Stomach (tissue), 4 donors: ENCODE measurements at regions not wholly inside any gene's neighbourhood (a gene's known extent, or its start where the extent isn't known, plus 50 kb on each side); places are given as distances from the start of the nearest gene placed in this dataset.

Experiments
- EP300 ChIP-seq: sonication (generic); formaldehyde crosslinking; IDR thresholded peaks from one replicate; pipeline ENCODE4 v1.6.1; 2017; ENCODE audit warnings: antibody characterized with exemption
- POLR2A ChIP-seq, 4 donors: fragments of 450-650 bp; IDR thresholded peaks; one replicate each; pipeline ENCODE4 v1.6.1; 2016; ENCODE audit warnings: antibody characterized with exemption in 4 of 4, control low read depth in 2 of 4, mild to moderate bottlenecking in 1 of 4, moderate library complexity in 1 of 4
- POLR2AphosphoS5 ChIP-seq, 3 donors: sonication (generic); formaldehyde crosslinking; IDR thresholded peaks; one replicate each; pipeline ENCODE4 v1.6.1; 2016; ENCODE audit warnings: antibody characterized with exemption in 3 of 3
- TF ChIP-seq, protein P1 (sequence below), 7 experiments: fragments of 450-650 bp in 4 of 7; fragments of 200-600 bp in 3 of 7; sonication (generic) in 3 of 7; IDR thresholded peaks; one replicate each; pipeline ENCODE4 v1.5.1; 2016 to 2019; ENCODE audit warnings: antibody characterized with exemption in 7 of 7, control low read depth in 2 of 7, mild to moderate bottlenecking in 1 of 7

- TF ChIP-seq, protein P1, sequence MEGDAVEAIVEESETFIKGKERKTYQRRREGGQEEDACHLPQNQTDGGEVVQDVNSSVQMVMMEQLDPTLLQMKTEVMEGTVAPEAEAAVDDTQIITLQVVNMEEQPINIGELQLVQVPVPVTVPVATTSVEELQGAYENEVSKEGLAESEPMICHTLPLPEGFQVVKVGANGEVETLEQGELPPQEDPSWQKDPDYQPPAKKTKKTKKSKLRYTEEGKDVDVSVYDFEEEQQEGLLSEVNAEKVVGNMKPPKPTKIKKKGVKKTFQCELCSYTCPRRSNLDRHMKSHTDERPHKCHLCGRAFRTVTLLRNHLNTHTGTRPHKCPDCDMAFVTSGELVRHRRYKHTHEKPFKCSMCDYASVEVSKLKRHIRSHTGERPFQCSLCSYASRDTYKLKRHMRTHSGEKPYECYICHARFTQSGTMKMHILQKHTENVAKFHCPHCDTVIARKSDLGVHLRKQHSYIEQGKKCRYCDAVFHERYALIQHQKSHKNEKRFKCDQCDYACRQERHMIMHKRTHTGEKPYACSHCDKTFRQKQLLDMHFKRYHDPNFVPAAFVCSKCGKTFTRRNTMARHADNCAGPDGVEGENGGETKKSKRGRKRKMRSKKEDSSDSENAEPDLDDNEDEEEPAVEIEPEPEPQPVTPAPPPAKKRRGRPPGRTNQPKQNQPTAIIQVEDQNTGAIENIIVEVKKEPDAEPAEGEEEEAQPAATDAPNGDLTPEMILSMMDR (IDR thresholded peaks at IDR 0.05), result no peak
- TF ChIP-seq POLR2AphosphoS5 (IDR thresholded peaks at IDR 0.05) (no peak), POLR2A (IDR thresholded peaks at IDR 0.05) (no peak), EP300 (no peak)
Measured at GRCh38 chr18:8496186-8496585, 113.1 kb upstream of the RAB12 start.
